ENCODE measurements at regions not wholly inside any gene's neighbourhood (a gene's known extent, or its start where the extent isn't known, plus 50 kb on each side); places are given as distances from the start of the nearest gene placed in this dataset.

DNA sequence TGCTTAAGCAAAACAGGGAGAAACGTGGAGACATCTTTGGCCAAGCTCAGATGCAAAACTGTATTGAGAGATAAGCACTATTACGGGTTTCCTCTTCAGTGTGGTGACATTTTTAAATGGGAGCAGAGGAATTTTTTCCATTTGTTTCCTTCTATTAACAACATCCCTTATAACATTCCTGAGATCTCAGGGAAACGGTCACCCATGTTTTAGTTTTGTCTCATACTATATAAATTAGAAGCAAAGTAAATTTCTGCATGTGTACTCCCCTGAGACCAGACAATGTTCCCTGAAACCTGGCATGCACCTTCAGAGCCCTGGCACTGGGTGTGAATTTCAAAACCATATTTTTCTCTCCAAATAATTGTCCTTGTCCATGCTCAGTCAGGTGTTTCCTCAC is 57.6 kb upstream of the RNF152 start:
- CTCF ChIA-PET = no interaction called here
- in situ Hi-C loops (cut with HindIII; ENCODE audit: low pct_unique_long_range_greater_than_20kb, low sequenced_read_pairs) (no loop called here), intact Hi-C loops (cut with micrococcal nuclease; ENCODE audit: unreplicated experiment) (no loop called here)
- DNase-seq (ENCODE audit: low read depth, low spot score) (no peak), ATAC-seq (no peak)
- Histone ChIP-seq H3K27ac (ENCODE audit: low read length) (no peak overlapping the region), H3K4me1 (ENCODE audit: control insufficient read depth, insufficient read depth, low read length) (no peaks in the 10 kb centered on the region), H3K27me3 (ENCODE audit: control insufficient read depth, insufficient read depth, low read length) (no peaks in the 10 kb centered on the region; the same call in 1 of the 2 replicates), H3K36me3 (ENCODE audit: control insufficient read depth, insufficient read depth, low read length) (no peaks in the 10 kb centered on the region), H3K4me3 (ENCODE audit: low read depth in 2 of 2, low read length in 2 of 2) (no peak overlapping the region), H3K9me3 (ENCODE audit: control insufficient read depth, insufficient read depth, low read depth, low read length) (no peaks in the 10 kb centered on the region)
- BruUV-seq (replicated peaks) = no TSS peak
- TF ChIP-seq TCF7L2 (IDR thresholded peaks at IDR 0.05; ENCODE audit: low read depth, low read length) (no peak), POLR2AphosphoS5 (IDR thresholded peaks at IDR 0.05; ENCODE audit: low read depth, low read length) (no peak), SIN3A (IDR thresholded peaks at IDR 0.05; ENCODE audit: borderline replicate concordance, insufficient read depth, low read depth, low read length) (no peak)
- TF ChIP-seq, protein P1, sequence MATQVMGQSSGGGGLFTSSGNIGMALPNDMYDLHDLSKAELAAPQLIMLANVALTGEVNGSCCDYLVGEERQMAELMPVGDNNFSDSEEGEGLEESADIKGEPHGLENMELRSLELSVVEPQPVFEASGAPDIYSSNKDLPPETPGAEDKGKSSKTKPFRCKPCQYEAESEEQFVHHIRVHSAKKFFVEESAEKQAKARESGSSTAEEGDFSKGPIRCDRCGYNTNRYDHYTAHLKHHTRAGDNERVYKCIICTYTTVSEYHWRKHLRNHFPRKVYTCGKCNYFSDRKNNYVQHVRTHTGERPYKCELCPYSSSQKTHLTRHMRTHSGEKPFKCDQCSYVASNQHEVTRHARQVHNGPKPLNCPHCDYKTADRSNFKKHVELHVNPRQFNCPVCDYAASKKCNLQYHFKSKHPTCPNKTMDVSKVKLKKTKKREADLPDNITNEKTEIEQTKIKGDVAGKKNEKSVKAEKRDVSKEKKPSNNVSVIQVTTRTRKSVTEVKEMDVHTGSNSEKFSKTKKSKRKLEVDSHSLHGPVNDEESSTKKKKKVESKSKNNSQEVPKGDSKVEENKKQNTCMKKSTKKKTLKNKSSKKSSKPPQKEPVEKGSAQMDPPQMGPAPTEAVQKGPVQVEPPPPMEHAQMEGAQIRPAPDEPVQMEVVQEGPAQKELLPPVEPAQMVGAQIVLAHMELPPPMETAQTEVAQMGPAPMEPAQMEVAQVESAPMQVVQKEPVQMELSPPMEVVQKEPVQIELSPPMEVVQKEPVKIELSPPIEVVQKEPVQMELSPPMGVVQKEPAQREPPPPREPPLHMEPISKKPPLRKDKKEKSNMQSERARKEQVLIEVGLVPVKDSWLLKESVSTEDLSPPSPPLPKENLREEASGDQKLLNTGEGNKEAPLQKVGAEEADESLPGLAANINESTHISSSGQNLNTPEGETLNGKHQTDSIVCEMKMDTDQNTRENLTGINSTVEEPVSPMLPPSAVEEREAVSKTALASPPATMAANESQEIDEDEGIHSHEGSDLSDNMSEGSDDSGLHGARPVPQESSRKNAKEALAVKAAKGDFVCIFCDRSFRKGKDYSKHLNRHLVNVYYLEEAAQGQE (IDR thresholded peaks at IDR 0.05; ENCODE audit: insufficient read depth in 1 of 2, low read depth in 2 of 2, low read length in 1 of 2) = no peak
- TF ChIP-seq, protein P2, sequence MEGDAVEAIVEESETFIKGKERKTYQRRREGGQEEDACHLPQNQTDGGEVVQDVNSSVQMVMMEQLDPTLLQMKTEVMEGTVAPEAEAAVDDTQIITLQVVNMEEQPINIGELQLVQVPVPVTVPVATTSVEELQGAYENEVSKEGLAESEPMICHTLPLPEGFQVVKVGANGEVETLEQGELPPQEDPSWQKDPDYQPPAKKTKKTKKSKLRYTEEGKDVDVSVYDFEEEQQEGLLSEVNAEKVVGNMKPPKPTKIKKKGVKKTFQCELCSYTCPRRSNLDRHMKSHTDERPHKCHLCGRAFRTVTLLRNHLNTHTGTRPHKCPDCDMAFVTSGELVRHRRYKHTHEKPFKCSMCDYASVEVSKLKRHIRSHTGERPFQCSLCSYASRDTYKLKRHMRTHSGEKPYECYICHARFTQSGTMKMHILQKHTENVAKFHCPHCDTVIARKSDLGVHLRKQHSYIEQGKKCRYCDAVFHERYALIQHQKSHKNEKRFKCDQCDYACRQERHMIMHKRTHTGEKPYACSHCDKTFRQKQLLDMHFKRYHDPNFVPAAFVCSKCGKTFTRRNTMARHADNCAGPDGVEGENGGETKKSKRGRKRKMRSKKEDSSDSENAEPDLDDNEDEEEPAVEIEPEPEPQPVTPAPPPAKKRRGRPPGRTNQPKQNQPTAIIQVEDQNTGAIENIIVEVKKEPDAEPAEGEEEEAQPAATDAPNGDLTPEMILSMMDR (IDR thresholded peaks at IDR 0.05) = no peak
- POLR2A ChIA-PET = no interaction called here

DNA sequence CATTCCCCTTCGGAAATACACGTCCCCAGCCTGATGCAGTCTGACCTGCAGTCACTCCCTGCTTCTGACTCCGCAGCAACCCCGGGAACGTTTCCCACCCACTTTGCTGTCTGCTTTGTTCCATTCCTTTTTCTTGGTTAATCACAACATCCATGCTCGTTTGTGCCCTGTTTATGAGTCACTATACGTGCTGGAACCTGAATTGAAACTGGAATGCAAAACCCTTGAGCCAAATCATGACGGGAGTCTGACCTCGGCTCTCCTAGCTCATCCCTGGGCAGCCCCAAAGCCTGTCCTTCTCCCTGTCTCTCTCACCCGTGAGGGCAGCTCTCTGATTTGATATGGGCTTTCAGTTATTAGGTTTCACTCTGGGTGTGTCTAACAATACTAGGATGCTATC is 57.1 kb upstream of the RNF152 start:
- TF ChIP-seq SIN3A (IDR thresholded peaks at IDR 0.05; ENCODE audit: borderline replicate concordance, insufficient read depth, low read depth, low read length) (no peak), TCF7L2 (IDR thresholded peaks at IDR 0.05; ENCODE audit: low read depth, low read length) (no peak), POLR2AphosphoS5 (IDR thresholded peaks at IDR 0.05; ENCODE audit: low read depth, low read length) (no peak)
- TF ChIP-seq, protein P1 (IDR thresholded peaks at IDR 0.05; ENCODE audit: insufficient read depth in 1 of 2, low read depth in 2 of 2, low read length in 1 of 2) = no peak
- TF ChIP-seq, protein P2 (IDR thresholded peaks at IDR 0.05) = no peak
- Histone ChIP-seq H3K4me1 (ENCODE audit: control insufficient read depth, insufficient read depth, low read length) (no peaks in the 10 kb centered on the region), H3K9me3 (ENCODE audit: control insufficient read depth, insufficient read depth, low read depth, low read length) (no peaks in the 10 kb centered on the region), H3K27ac (ENCODE audit: low read length) (no peak overlapping the region), H3K4me3 (ENCODE audit: low read depth in 2 of 2, low read length in 2 of 2) (no peak overlapping the region), H3K27me3 (ENCODE audit: control insufficient read depth, insufficient read depth, low read length) (no peaks in the 10 kb centered on the region; the same call in 1 of the 2 replicates), H3K36me3 (ENCODE audit: control insufficient read depth, insufficient read depth, low read length) (no peaks in the 10 kb centered on the region)
- CTCF ChIA-PET = no interaction called here
- POLR2A ChIA-PET = no interaction called here
- BruUV-seq (replicated peaks) = no TSS peak
- intact Hi-C loops (cut with micrococcal nuclease; ENCODE audit: unreplicated experiment) = no loop called here
- no peak for DNase-seq (ENCODE audit: low read depth, low spot score)
- in situ Hi-C loops (cut with HindIII; ENCODE audit: low pct_unique_long_range_greater_than_20kb, low sequenced_read_pairs) = no loop called here
- no peak for ATAC-seq
